AG04450 (cell line): ENCODE measurements at regions not wholly inside any gene's neighbourhood (a gene's known extent, or its start where the extent isn't known, plus 50 kb on each side); places are given as distances from the start of the nearest gene placed in this dataset.

Experiments used
- CTCF ChIA-PET: fragments of 300-600, 350-600 bp; formaldehyde crosslinking; extraction: SDS; loops from one replicate; lab custom pipeline; 2022; ENCODE audit warnings: antibody characterized with exemption, inconsistent platforms; lab: Charles Lee
- POLR2A ChIA-PET: fragments of 350-600 bp; formaldehyde crosslinking; extraction: SDS; loops from one replicate; lab custom pipeline; 2021; ENCODE audit warnings: antibody characterized with exemption, inconsistent platforms; lab: Yijun Ruan, JAX
- DNase-seq: peaks from one replicate; pipeline ENCODE4 v3.0.0-alpha.2; 2011; ENCODE audit warnings: low read depth, low spot score
- H3K27ac ChIP-seq: one replicate; pipeline ENCODE4 v1.5.1; 2012; ENCODE audit warnings: low read depth, low read length, control low read depth
- H3K27me3 ChIP-seq: one replicate; pipeline ENCODE4 v1.6.0; 2012; ENCODE audit warnings: low read length; ENCODE audit not compliant: control insufficient read depth, insufficient read depth
- H3K4me3 ChIP-seq: 2 replicates; pipeline ENCODE4 v1.5.1; 2011; ENCODE audit warnings: mild to moderate bottlenecking, low read depth, low read length, control low read depth
- H3K9me3 ChIP-seq: 2 replicates; pipeline ENCODE4 v1.5.1; 2012; ENCODE audit warnings: low read length; ENCODE audit not compliant: control insufficient read depth, insufficient read depth
- TF ChIP-seq, protein P1 (sequence below): IDR thresholded peaks from 2 replicates; pipeline ENCODE4 v1.5.1; 2011; ENCODE audit warnings: low read depth, low read length, control low read depth, inconsistent platforms

DNA sequence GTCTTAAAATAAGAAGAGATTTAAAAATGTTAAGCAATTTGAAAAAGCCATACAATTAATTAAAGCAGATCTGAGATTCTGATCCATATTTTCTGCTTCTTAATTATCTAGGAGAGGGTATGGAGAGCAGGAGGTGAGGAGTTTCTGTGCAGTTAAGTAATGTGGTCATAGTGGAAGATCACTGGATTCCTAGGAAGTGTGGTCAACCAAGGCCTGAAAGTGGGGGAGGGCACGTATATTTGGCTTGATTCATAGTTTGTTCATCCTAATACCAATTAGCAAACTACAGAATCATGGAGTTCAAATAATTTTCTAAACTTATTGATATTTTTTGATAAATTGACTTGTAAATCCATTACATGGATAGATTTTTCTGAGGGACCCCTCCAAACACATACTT is 768.3 kb downstream of the RAPGEF2 start:
- TF ChIP-seq, protein P1, sequence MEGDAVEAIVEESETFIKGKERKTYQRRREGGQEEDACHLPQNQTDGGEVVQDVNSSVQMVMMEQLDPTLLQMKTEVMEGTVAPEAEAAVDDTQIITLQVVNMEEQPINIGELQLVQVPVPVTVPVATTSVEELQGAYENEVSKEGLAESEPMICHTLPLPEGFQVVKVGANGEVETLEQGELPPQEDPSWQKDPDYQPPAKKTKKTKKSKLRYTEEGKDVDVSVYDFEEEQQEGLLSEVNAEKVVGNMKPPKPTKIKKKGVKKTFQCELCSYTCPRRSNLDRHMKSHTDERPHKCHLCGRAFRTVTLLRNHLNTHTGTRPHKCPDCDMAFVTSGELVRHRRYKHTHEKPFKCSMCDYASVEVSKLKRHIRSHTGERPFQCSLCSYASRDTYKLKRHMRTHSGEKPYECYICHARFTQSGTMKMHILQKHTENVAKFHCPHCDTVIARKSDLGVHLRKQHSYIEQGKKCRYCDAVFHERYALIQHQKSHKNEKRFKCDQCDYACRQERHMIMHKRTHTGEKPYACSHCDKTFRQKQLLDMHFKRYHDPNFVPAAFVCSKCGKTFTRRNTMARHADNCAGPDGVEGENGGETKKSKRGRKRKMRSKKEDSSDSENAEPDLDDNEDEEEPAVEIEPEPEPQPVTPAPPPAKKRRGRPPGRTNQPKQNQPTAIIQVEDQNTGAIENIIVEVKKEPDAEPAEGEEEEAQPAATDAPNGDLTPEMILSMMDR = no peak
- POLR2A ChIA-PET = no interaction called here
- H3K9me3 ChIP-seq = peaks cover 18% of the 10 kb centered on the region
- no peak overlapping the region for H3K4me3 ChIP-seq
- H3K27me3 ChIP-seq = no peaks in the 10 kb centered on the region
- CTCF ChIA-PET = no interaction called here
- H3K27ac ChIP-seq = no peak overlapping the region
- DNase-seq = no peak

DNA sequence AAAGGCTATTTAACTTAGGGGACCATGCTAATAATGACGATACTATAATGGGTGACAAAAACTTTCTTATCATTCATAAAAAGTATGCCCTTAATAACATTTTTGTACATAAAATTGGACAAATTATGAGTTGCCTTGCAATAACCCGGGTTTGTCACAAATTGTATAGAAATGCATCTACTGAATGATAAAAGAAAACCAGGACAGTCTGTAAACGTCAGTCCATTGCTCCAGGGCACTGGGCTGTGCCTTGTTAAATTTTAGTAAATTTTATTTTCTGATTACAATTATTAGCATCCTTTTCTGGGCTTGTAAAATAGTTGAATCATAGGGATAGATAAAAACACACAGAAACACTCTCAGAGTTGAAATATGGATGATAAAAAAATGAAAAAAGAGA is 778.3 kb downstream of the RAPGEF2 start:
- H3K4me3 ChIP-seq = no peak overlapping the region
- CTCF ChIA-PET = no interaction called here
- POLR2A ChIA-PET = no interaction called here
- H3K27me3 ChIP-seq = no peaks in the 10 kb centered on the region
- peaks cover 13% of the 10 kb centered on the region; the same call in 1 of the 2 replicates for H3K9me3 ChIP-seq
- DNase-seq = no peak
- no peak overlapping the region for H3K27ac ChIP-seq
- TF ChIP-seq, protein P1 = no peak

DNA sequence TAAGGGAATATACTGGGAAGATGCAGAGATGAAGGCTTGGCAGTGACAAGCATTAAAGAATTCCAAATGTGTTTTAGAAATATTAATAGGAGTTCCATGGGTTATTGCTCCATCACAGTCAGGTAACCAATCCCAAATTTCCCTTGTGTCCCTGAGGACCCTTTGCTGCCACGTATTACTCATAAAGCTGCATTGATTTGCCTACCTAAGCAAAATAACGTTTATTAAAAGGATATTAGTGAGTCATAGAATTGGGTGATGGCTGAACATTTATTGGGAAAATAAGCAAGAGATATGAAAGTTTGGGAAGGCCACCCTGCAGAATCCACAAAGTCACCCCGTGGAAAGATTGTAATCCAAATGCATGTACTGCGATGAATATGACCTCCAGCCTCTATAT is 782.1 kb downstream of the RAPGEF2 start:
- Histone ChIP-seq H3K27ac (no peak overlapping the region), H3K9me3 (no peaks in the 10 kb centered on the region), H3K4me3 (no peak overlapping the region), H3K27me3 (no peaks in the 10 kb centered on the region)
- ChIA-PET POLR2A (no interaction called here), CTCF (no interaction called here)
- TF ChIP-seq, protein P1 = no peak
- DNase-seq = no peak

DNA sequence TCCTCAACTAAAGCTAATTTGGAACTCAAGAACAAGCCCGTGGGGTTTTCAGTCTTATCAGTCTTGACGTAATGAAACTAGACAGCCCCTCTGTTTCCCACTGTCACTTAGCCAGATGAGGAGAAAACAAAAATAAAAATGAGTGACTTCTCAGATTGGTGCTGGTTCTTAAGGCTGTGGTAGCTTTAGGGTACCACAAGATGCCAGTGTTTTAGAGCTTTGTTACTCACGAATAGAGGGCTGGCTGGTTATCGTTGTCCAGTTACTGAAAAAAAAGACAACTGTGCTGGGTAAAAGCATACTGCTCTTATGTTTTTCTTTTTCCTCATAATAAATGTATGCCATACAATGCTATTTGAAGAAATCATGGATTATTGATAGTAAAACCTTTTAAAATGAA is 796.7 kb downstream of the RAPGEF2 start:
- Histone ChIP-seq H3K4me3 (no peak overlapping the region), H3K27ac (no peak overlapping the region), H3K9me3 (peaks cover 5% of the 10 kb centered on the region; the same call in 1 of the 2 replicates), H3K27me3 (no peaks in the 10 kb centered on the region)
- ChIA-PET CTCF (no interaction called here), POLR2A (no interaction called here)
- no peak for DNase-seq
- TF ChIP-seq, protein P1 = no peak

DNA sequence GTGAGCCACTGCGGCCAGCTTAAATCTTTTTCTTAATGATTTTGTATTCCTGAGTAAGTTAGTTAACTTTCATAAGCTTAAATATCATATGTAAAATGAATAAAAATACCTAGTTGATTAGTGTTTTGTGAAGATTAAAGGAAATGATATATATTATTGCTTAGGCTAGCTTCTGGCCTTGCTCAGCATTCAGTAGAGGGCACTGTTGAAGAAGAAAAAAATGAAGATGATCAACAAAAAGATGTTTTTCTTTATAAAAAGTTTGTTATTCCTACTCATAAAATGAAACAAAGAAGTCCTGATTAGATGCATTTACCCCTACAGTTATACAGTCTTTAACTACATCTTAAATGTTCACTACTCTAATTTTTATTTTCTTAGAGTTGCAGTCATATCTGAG is 797.7 kb downstream of the RAPGEF2 start:
- ChIA-PET POLR2A (no interaction called here), CTCF (no interaction called here)
- no peak for DNase-seq
- Histone ChIP-seq H3K27ac (no peak overlapping the region), H3K27me3 (no peaks in the 10 kb centered on the region), H3K4me3 (no peak overlapping the region), H3K9me3 (peaks cover 5% of the 10 kb centered on the region; the same call in 1 of the 2 replicates)
- TF ChIP-seq, protein P1 = no peak
